HG03432 (cell line): ENCODE measurements at regions not wholly inside any gene's neighbourhood (a gene's known extent, or its start where the extent isn't known, plus 50 kb on each side); places are given as distances from the start of the nearest gene placed in this dataset.
"Not testable (repeated sequence)": the region's sequence is repeated elsewhere in the genome, so short reads cannot be mapped to it uniquely, and the experiment has no call there.

ENCODE experiments used
- ATAC-seq: cut with Tn5 transposase; IDR thresholded peaks from one replicate; pipeline ENCODE4 v1.9.1; 2021; ENCODE audit warnings: mild to moderate bottlenecking, moderate library complexity; ENCODE audit not compliant: unreplicated experiment

DNA sequence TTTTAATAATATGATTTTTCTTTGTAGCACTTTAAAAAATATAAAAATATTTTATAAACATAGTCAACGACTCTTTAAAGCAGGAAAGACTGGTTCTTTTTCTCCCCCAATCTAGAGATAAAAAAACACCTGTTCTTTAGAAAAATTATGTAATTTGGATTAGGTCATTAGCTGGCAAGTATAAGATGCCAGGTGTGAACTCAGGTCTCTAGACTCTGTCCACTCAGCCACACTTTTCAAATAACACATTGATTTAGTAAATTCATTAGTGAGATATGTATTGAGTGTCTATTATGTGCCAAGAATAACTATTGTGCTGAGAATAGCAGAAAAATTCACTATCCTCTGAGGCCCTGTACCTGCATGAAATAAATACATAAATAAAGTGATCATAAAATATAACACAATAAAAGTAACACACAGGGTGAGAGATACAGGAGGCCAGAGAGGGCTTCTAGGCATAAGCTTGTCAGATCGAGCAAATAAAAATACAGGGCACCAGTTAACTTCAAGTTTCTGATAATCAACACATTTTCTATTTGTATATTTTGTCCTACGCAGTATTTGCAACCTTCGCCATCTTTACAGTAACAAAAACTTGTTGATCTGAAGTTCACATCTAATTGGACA, 867.1 kb upstream of the GBE1 start:
- no peak for ATAC-seq

DNA sequence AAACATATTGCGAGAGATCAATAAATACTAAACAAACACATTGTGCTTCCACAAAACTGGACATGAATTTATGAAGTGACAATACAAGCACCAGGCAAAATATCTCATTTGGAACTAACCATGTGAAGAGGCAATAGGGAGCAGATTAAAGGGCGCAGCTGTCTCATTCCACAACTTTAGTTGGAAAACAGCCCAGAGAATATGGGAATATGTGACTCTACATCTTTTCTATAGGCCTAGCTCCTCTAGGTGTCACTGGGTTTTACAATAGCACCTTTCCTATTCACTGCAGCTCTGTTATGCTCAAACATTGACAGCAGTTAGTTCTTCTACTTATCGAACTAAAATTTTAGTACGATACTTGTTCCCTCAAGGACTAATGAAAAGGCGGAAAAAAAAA, 866.3 kb upstream of the GBE1 start:
- no peak for ATAC-seq

DNA sequence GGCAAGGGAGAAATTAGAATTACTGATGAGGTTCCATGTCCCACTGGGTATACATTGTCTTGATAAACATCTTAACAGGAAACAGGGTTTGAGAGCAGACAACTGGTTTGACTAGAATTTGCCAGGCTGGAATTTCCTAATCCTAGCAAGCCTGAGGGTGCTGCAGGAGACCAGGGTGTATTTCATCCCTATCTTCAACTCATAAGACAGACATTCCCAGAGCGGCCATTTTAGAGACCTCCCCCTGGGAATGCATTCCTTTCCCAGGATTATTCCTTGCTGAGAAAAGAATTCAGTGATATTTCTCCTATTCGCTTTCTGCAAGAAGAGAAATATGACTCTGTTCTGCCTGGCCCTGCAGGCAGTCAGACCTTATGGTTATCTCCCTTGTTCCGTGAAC, 859.3 kb upstream of the GBE1 start:
- not testable (repeated sequence) for ATAC-seq

DNA sequence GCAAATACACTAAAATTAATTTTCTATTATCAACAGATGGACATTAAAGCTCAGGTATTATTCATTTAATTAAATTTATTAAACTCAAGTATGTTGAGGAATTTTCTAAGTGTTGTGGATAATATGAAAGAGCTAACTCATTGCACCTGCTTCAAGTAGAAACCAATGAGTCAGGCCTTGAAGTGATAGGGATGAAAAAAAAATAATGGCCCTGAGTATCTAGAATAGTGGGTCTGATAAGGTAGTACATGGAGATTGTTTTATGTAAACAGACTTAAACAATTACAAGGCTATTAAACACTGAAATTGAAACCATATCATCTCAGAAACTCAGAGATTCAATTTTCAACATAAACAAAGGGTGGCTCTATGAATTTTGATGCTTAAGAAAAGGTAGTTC, 857.1 kb upstream of the GBE1 start:
- ATAC-seq: no peak

DNA sequence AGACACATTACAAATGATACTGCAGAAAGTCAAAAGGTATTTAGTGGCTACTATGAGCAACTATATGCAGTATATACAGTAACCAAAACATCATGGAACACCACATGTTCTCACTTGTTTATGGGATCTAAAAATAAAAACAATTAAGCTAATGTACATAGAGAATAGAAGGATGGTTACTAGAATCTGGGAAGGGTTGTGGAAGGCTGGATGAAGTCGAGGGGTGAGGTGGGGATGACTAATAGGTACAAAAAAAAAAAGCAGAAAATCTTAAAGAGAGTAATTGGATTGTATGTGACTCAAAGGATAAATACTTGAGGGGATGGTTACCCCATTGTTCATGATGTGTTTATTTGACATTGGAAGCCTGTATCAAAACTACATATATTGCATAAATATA, 848.8 kb upstream of the GBE1 start:
- no peak for ATAC-seq

DNA sequence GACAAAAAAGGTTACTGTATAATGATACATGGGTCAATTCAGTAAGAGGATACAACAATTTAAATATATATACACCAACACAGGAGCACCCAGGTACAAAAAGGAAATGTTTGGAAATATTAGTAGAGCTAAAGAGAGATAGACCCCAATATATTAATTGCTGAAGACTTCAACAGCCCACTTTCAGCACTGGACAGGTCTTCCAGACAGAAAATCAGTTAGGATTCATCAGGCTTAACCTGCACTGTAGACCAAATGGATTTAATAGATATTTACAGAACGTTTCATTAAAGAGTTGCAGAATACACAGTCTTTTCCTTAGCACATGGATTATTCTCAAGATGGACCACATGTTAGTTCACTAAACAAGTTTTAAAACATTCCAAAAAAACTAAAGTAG, 845.9 kb upstream of the GBE1 start:
- ATAC-seq: no peak

DNA sequence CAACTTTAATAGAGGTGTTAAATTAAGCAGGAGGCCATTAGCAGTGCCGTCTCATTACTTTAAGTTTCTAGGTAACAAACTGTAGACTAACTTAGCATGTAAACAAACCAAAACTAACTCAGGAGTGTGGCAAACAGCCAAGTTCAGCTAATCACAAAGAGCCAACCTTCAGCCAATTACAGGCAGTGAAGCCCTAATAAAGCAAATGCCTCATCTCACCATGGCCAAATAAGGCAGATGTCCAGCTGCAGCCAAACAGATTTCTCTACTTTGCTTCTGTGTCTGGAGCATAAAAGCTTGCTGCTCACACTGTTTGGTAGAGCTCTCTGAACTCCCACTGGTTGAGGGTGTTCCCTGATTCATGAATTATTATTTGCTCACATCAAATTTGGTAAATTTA, 835.4 kb upstream of the GBE1 start:
- ATAC-seq: no peak

DNA sequence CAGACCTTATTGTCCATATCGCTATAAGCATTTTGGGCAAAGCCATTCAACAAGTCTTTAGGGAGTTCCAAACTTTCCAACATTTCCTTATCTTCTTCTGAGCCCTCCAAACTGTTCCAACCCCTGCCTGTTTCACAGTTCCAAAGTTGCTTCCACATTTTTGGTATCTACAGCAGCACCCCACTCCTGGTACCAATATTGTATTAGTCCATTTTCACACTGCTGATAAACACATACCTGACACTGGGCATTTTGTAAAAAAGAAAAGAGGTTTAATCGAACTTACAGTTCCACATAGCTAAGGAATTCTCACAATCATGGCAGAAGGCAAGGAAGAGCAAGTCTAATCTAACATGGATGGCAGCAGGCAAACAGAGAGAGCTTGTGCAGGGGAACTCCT, 834.1 kb upstream of the GBE1 start:
- ATAC-seq: no peak

DNA sequence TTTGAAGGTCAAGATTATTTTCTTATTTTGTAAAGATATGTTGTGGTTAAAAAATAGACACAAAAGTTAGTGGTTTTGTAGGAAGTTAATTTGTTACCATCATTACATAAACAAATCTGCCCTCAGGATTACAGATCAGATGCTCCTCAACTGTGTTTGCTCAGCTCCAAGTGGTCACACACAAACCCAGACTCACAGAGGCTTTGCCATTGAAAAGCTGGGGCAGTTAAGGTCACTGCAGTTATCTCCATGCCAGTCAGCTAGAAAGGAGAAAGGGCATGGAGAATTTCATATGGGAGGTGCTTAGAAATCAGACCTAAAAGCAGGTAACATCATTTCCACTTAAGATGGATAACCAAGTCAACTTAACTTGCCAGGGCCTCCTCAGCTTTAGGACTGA, 825.7 kb upstream of the GBE1 start:
- ATAC-seq: no peak

DNA sequence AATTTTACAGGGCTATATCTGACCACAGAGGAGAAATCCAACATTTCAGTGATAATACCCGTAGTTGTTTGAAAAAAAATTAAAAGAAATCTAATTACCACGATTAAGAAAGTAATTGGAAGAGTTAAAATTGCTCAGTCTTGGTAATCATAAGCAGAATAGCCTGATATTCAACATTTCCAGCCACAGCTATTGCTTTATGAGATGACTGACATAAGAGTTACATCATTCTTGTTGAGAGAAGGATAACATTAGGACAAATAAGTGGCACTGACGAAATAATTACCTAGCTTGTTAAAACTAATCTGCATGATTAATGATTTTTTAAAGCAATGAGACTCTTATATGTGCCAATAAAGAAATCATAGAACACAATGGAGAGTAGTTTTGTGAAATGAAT, 825.0 kb upstream of the GBE1 start:
- no peak for ATAC-seq

DNA sequence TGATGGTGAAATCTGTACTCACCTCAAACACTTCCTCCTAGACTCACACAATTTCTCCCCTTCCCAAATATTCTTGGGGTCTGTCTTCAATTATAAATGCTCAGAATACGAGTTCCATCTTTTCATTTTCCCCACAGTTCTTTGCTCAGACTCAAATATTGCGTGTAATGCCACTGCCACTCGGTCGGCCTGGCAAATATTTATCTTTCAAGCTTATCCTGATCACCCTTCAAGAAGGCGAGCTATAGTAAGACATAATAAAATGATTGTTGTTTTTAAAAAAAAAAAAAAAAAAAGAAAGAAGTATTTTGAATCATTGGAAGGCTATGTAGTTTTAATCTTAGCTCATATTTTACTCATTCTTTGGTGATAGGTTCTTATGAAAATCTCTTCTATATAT, 824.6 kb upstream of the GBE1 start:
- ATAC-seq: not testable (repeated sequence)

DNA sequence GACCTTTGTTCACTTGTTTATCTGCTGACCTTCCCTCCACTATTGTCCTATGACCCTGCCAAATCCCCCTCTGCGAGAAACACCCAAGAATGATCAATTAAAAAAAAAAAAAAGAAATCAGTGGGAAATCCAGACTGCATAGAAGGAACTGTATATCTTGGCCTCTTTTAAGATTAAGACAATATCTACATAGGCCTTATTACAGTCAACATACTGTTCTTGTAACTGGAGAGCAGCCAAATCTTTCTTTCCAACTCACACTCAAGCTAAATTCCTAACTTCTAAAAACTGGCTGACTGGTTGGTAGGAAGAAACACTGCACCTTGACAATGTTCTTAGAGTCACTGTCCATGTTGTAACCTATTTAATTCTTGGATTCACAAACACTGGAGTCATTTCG, 824.1 kb upstream of the GBE1 start:
- ATAC-seq: not testable (repeated sequence)

DNA sequence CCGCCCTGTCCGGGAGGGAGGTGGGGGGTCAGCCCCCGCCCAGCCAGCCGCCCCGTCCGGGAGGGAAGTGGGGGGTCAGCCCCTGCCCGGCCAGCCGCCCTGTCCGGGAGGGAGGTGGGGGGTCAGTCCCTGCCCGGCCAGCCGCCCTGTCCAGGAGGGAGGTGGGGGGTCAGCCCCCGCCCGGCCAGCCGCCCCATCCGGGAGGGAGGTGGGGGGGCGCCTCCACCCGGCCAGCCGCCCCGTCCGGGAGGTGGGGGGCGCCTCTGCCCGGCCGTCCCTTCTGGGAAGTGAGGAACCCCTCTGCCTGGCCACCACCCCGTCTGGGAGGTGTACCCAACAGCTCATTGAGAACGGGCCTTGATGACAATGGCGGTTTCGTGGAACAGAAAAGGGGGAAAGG, 823.4 kb upstream of the GBE1 start:
- not testable (repeated sequence) for ATAC-seq

DNA sequence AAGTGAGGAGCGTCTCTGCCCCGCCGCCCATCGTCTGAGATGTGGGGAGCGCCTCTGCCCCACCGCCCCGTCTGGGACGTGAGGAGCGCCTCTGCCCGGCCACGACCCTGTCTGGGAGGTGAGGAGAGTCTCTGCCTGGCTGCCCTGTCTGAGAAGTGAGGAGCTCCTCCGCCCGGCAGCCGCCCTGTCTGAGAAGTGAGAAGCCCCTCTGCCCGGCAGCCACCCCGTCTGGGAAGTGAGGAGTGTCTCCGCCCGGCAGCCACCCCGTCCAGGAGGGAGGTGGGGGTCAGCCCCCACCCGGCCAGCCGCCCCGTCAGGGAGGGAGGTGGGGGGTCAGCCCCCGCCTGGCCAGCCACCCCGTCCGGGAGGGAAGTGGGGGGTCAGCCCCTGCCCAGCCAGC, 823.0 kb upstream of the GBE1 start:
- not testable (repeated sequence) for ATAC-seq

DNA sequence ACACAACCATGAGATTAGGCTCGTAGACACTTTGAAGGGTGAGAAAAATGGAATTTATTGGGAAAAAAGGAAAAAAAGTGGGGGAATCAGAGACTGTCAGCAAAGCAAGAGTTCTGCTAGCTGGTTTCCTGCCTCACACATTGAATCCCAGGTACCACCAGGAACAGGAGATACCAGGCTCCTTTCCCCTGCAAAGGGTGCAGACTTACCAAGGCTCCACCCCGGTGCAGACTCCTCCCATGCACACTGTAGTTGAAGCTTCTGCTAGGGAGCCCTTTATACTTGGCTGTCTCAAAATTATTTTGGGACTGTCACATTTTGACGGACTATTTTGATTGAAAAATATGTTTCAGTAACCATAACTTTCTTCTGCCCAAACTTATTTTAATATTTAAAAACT, 819.9 kb upstream of the GBE1 start:
- ATAC-seq: no peak

DNA sequence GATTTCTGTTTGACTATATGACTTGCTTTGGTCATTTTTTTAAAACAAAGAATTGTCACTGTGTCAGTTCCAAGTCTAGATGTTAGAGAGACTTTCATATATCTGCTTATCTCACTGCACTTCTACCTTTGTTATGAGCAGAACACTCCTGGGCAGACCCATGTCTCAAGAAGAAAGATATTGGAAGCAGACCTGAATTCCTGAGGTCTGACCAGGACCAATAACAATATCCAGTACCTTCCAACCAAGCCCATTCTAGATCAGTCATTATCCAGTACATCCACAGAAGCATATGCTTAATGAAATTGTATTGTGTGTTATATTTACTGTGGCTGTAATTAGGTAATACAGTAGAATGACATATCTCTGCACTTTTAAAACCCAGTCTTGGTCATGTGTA, 811.3 kb upstream of the GBE1 start:
- ATAC-seq: no peak

DNA sequence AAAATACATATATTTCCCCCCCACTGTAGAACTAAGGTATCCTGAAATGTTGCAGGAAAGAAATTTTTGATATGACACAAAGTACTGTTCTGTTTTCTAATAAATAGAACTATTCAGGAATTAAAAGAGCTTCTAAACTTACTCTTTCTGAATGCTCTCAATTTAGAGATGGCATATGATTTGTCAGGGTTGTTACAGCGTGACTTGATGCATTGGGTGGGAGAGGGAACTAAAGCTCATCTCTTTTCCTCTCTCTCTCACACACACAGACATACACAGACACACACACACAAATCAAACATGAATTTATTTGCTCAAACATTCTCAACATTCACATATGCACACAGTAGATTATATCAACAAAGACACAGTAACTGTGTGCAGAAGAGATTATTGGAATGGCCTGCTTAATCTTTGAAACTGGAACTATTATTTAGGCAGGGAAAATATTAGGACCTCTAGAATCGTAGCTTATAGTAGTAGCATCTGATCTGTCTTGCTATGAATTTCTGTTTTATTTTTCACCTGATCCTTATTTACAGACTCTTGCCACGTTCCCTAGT, 807.4 kb upstream of the GBE1 start:
- ATAC-seq: no peak

DNA sequence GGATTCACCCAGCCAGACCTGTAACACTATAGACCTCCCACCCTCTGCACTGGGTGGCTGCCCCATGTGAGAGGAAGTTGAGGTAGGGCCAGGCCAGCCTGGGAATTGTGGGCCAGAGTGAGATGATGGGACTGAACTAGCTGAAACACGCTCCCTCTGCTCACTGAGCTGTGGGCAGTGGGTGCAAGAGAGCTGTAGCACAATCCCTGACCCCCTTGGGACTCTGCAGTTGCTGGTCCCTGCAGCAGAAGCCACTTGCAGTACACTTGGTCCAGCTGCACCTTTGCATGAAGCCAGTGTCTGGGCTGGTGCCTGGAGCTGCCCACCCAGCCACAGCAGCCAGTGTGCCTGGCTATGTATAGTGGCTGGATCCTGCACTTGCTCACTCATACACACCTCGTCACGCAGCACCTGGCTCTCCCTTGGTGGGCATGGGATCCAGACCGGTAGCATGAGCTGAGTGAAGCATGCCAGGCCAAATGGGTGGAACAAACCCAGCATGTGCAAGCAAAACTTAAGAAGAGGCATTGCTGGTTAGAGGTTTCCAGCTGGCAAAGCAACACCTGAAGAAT, 805.7 kb upstream of the GBE1 start:
- ATAC-seq: no peak

DNA sequence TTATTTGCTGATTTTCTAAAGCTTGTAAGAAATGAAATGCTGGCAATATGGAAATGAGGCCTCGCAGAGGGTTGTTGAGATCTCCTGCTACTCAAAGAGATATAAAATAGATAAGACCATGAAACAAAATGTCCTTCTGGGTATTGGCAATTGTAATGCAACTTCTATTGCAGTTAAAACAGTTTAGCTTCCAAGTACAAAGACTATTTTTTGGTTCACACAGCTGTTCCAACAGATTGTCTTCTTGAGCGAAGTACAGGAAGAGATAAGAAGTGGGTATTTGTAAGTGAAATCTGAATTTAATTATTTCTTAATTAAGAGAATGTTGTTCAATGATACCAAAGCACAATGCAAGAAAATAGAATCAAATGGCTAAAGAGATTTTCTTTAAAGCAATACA, 801.5 kb upstream of the GBE1 start:
- no peak for ATAC-seq

DNA sequence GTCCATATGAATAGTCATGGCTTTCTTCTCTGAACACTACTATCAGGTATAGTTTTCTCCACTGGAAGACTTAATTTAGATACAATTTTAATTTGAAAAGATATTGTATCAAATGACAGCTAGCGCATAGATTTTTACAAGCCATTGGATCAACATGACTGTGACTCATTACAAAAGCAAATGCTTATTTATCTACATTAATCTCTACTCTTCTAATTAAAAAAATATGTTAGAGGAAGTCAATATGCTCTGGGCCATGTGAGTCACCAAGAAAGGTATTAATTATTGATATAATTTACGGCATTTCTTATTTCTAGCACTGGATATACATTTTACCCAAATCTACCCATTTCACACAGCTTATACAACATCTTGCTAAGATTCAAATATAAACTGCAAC, 800.3 kb upstream of the GBE1 start:
- no peak for ATAC-seq

DNA sequence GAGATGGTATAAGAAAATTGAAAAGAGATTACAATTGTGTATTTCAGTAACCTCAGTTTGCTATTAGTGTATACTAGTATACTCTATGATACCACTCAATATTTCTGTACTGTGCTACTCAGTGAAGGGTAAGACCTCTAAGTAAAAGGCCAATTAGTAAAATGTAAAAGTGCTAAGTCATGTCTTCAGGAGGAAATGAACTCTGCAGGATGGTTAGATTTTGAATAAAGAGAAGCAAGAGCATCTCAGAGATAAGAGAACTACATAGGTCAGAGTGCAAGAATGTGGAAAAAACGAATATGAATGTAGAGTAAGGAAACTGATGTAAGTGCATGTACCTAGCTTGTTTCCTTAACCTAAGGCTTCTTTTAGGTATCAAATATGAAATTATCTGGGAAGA, 796.6 kb upstream of the GBE1 start:
- ATAC-seq: no peak

DNA sequence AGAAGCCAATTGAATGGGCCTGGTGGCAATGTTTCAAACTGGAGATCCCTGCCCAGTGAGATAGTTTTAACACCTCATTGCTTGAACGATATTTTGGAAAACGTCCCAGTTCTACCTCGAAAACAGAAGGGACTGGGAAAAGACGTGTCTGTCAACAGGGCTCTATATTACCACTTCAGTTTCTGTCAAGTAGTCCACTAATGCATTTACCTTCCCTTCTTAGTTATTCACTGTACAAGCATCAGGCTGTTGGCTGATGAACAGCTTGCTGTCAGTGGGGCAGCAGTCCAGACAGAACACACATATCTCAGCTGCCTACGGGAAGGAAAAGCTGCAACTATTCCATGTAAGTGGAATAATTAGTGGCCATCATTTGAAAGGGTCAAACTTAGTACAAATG, 794.7 kb upstream of the GBE1 start:
- ATAC-seq: no peak

DNA sequence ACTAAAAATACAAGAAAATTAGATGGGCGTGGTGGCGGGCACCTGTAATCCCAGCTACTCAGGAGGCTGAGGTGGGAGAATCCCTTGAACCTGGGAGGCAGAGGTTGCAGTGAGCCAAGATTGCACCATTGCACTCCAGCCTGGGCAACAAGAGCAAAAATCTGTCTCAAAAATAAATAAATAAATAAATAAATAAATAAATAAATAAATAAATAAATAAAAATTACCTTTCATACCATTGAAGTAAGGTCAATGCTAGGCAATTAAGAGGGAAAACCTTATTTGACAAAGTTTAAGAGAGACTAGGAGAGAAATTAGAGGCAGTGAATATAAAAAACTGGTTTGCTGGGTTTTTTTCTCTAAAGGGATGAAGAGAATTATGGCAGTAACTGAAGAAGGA, 781.1 kb upstream of the GBE1 start:
- not testable (repeated sequence) for ATAC-seq
